Calu3 (cell line): ENCODE measurements at regions not wholly inside any gene's neighbourhood (a gene's known extent, or its start where the extent isn't known, plus 50 kb on each side); places are given as distances from the start of the nearest gene placed in this dataset.

Source experiments
- BruUV-seq: library from RNA; stranded (reverse); fragments of 400-500 nt; replicated peaks from 2 replicates; lab custom pipeline; 2021; lab: Mats Ljungman, UMichigan
- CTCF ChIA-PET: fragments of 300-600 bp; sonication (Branson Sonifier 250); formaldehyde crosslinking; loops from one replicate; lab custom pipeline; 2022; ENCODE audit warnings: antibody characterized with exemption; lab: Charles Lee
- DNase-seq: peaks from one replicate; pipeline ENCODE4 v3.0.0; 2022
- H3K27ac Mint-ChIP-seq: one replicate; pipeline ENCODE4 v1.8.0; 2022; ENCODE audit warnings: mixed read lengths; ENCODE audit not compliant: unreplicated experiment
- H3K27me3 Mint-ChIP-seq: one replicate; pipeline ENCODE4 v1.8.0; 2022; ENCODE audit warnings: mixed read lengths; ENCODE audit not compliant: unreplicated experiment
- H3K36me3 Mint-ChIP-seq: one replicate; pipeline ENCODE4 v1.8.0; 2022; ENCODE audit warnings: mild to moderate bottlenecking, moderate library complexity, mixed read lengths; ENCODE audit not compliant: insufficient read depth, unreplicated experiment
- H3K4me1 Mint-ChIP-seq: one replicate; pipeline ENCODE4 v1.8.0; 2022; ENCODE audit warnings: mild to moderate bottlenecking, low read depth, mixed read lengths; ENCODE audit not compliant: unreplicated experiment
- H3K4me3 Mint-ChIP-seq: one replicate; pipeline ENCODE4 v1.8.0; 2022; ENCODE audit warnings: mild to moderate bottlenecking, low read depth, moderate library complexity, mixed read lengths; ENCODE audit not compliant: unreplicated experiment
- H3K9me3 Mint-ChIP-seq: one replicate; pipeline ENCODE4 v1.8.0; 2022; ENCODE audit warnings: low read depth, mixed read lengths; ENCODE audit not compliant: unreplicated experiment
- CTCF ChIP-seq: fragments of 200-600 bp; IDR thresholded peaks from one replicate; pipeline ENCODE4 v1.8.0; 2022; ENCODE audit warnings: antibody characterized with exemption; ENCODE audit not compliant: unreplicated experiment
- intact Hi-C: fragments of 100-400 bp; cut with micrococcal nuclease; formaldehyde crosslinking; loops from one replicate; pipeline ENCODE4 v1.10.0; 2022; ENCODE audit not compliant: unreplicated experiment

GRCh38 chr6:128731249-128732165 lies 151.4 kb upstream of the LAMA2 start:
- DNase-seq = peak; percentile 36
- CTCF ChIA-PET = interaction anchor here (1.1 to 1.5 kb wide), 4 partner anchors 211 to 876 kb away, joined by 3 to 7 read pairs (median 4); partner anchors contain the start of gene PTPRK

GRCh38 chr6:128727500-128727899 lies 155.4 kb upstream of the LAMA2 start:
- Mint-ChIP-seq H3K9me3 (no peaks in the 10 kb centered on the region), H3K27me3 (no peaks in the 10 kb centered on the region), H3K36me3 (no peaks in the 10 kb centered on the region), H3K27ac (no peak overlapping the region), H3K4me1 (no peaks in the 10 kb centered on the region), H3K4me3 (no peak overlapping the region)
- DNase-seq = no peak
- TF ChIP-seq CTCF = no peak
- CTCF ChIA-PET = no interaction called here
- intact Hi-C loops = no loop called here
- BruUV-seq = no TSS peak

More at GRCh38 chr6:128731249-128732165, 151.4 kb upstream of the LAMA2 start:
- no peak overlapping the region for H3K4me3 Mint-ChIP-seq
- H3K36me3 Mint-ChIP-seq = no peaks in the 10 kb centered on the region
- H3K9me3 Mint-ChIP-seq = no peaks in the 10 kb centered on the region
- peak; percentile 46 for TF ChIP-seq CTCF
- intact Hi-C loops = loop anchor here (2.0 to 10.0 kb wide), 4 partner anchors 211 to 995 kb away; partner anchors contain the start of gene PTPRK
- BruUV-seq = no TSS peak
- no peak overlapping the region for H3K27ac Mint-ChIP-seq
- no peaks in the 10 kb centered on the region for H3K4me1 Mint-ChIP-seq
- no peaks in the 10 kb centered on the region for H3K27me3 Mint-ChIP-seq

GRCh38 chr6:128725271-128726233 lies 157.4 kb upstream of the LAMA2 start:
- peak; percentile 52 for DNase-seq
- Mint-ChIP-seq H3K36me3 (no peaks in the 10 kb centered on the region), H3K4me3 (no peak overlapping the region), H3K27ac (no peak overlapping the region), H3K9me3 (no peaks in the 10 kb centered on the region), H3K4me1 (no peaks in the 10 kb centered on the region), H3K27me3 (no peaks in the 10 kb centered on the region)
- BruUV-seq = no TSS peak
- CTCF ChIA-PET = no interaction called here
- TF ChIP-seq CTCF = peak; percentile 50
- intact Hi-C loops = no loop called here

GRCh38 chr6:128724738-128725137 lies 158.2 kb upstream of the LAMA2 start:
- Mint-ChIP-seq H3K4me1 (no peaks in the 10 kb centered on the region), H3K4me3 (no peak overlapping the region), H3K27me3 (no peaks in the 10 kb centered on the region), H3K9me3 (no peaks in the 10 kb centered on the region), H3K36me3 (no peaks in the 10 kb centered on the region), H3K27ac (no peak overlapping the region)
- DNase-seq = no peak
- no peak for TF ChIP-seq CTCF
- BruUV-seq = no TSS peak
- intact Hi-C loops = no loop called here
- CTCF ChIA-PET = no interaction called here
